ENCODE measurements at regions not wholly inside any gene's neighbourhood (a gene's known extent, or its start where the extent isn't known, plus 50 kb on each side); places are given as distances from the start of the nearest gene placed in this dataset.

DNA sequence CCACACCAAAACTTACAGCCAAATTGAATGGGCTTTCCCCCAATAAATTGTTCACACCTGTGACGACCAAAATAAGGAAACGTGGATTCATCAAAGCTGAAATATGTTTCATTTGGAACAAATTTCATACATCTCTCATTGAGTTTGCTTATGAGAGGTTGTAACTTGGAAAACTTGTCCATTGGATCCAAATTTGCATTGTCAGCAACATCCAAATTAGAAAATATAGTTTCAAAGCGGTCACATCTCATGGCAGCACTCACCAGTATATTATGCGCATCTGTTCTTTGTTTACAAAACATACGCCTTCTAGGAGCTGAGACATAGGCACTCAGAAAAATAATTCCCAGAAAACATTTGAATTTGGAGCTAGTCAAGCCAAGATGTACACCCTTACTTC is 1028.2 kb upstream of the USP15 start:
- no peak for TF ChIP-seq SIN3B (IDR thresholded peaks at IDR 0.05; ENCODE audit: low read depth)
- no peak for TF ChIP-seq CTCF (IDR thresholded peaks at IDR 0.05 in 2 of 3, conservative IDR thresholded peaks at IDR 0.05 in 1 of 3; ENCODE audit: insufficient read depth in 2 of 3, low read depth in 1 of 3, low read length in 3 of 3)
- no peak for TF ChIP-seq ZNF830 (CRISPR knock-in tag; IDR thresholded peaks at IDR 0.05)
- TF ChIP-seq, protein P1, sequence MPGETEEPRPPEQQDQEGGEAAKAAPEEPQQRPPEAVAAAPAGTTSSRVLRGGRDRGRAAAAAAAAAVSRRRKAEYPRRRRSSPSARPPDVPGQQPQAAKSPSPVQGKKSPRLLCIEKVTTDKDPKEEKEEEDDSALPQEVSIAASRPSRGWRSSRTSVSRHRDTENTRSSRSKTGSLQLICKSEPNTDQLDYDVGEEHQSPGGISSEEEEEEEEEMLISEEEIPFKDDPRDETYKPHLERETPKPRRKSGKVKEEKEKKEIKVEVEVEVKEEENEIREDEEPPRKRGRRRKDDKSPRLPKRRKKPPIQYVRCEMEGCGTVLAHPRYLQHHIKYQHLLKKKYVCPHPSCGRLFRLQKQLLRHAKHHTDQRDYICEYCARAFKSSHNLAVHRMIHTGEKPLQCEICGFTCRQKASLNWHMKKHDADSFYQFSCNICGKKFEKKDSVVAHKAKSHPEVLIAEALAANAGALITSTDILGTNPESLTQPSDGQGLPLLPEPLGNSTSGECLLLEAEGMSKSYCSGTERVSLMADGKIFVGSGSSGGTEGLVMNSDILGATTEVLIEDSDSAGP (CRISPR knock-in tag; IDR thresholded peaks at IDR 0.05), result no peak
- TF ChIP-seq, protein P2, sequence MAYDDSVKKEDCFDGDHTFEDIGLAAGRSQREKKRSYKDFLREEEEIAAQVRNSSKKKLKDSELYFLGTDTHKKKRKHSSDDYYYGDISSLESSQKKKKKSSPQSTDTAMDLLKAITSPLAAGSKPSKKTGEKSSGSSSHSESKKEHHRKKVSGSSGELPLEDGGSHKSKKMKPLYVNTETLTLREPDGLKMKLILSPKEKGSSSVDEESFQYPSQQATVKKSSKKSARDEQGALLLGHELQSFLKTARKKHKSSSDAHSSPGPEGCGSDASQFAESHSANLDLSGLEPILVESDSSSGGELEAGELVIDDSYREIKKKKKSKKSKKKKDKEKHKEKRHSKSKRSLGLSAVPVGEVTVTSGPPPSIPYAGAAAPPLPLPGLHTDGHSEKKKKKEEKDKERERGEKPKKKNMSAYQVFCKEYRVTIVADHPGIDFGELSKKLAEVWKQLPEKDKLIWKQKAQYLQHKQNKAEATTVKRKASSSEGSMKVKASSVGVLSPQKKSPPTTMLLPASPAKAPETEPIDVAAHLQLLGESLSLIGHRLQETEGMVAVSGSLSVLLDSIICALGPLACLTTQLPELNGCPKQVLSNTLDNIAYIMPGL (CRISPR knock-in tag; IDR thresholded peaks at IDR 0.05), result no peak
- no peak for TF ChIP-seq SMARCC2 (IDR thresholded peaks at IDR 0.05; ENCODE audit: low read depth)
- TF ChIP-seq NCOA6 (IDR thresholded peaks at IDR 0.05), result no peak

Data from K562 (cell line).